HG02885 (cell line): ENCODE measurements at regions not wholly inside any gene's neighbourhood (a gene's known extent, or its start where the extent isn't known, plus 50 kb on each side); places are given as distances from the start of the nearest gene placed in this dataset.

Experiments
- ATAC-seq: cut with Tn5 transposase; IDR thresholded peaks from one replicate; pipeline ENCODE4 v1.9.1; 2021; ENCODE audit warnings: mild to moderate bottlenecking; ENCODE audit not compliant: unreplicated experiment, poor library complexity

GRCh38 chr11:113531083-113531482 lies 55.9 kb upstream of the DRD2 start:
- no peak for ATAC-seq

GRCh38 chr11:113529606-113530005 lies 54.4 kb upstream of the DRD2 start:
- no peak for ATAC-seq

- no peak for ATAC-seq
Measured at GRCh38 chr11:113528982-113529381, 53.8 kb upstream of the DRD2 start.

GRCh38 chr11:113526521-113526920 lies 51.3 kb upstream of the DRD2 start:
- ATAC-seq: no peak
